GM23248 (cell line): ENCODE measurements at regions not wholly inside any gene's neighbourhood (a gene's known extent, or its start where the extent isn't known, plus 50 kb on each side); places are given as distances from the start of the nearest gene placed in this dataset.

Experiments
- EZH2 ChIP-seq: fragments of 200-600 bp; sonication (generic); IDR thresholded peaks from 2 replicates; pipeline ENCODE4 v1.6.1; 2018; ENCODE audit warnings: antibody characterized with exemption, mild to moderate bottlenecking; ENCODE audit not compliant: insufficient read depth, poor library complexity, severe bottlenecking
- EZH2phosphoT487 ChIP-seq: fragments of 200-600 bp; sonication (generic); IDR thresholded peaks from 2 replicates; pipeline ENCODE4 v1.6.1; 2018; ENCODE audit warnings: antibody characterized with exemption, moderate library complexity, mild to moderate bottlenecking, low read depth; ENCODE audit not compliant: insufficient read depth

GRCh38 chr14:87122166-87122565 lies 870.8 kb downstream of the GALC start:
- TF ChIP-seq EZH2 (no peak), EZH2phosphoT487 (no peak)
